HG02798 (cell line): ENCODE measurements at regions not wholly inside any gene's neighbourhood (a gene's known extent, or its start where the extent isn't known, plus 50 kb on each side); places are given as distances from the start of the nearest gene placed in this dataset.
"Not testable (repeated sequence)": the region's sequence is repeated elsewhere in the genome, so short reads cannot be mapped to it uniquely, and the experiment has no call there.

Experiments used
- ATAC-seq: cut with Tn5 transposase; IDR thresholded peaks from one replicate; pipeline ENCODE4 v1.9.1; 2021; ENCODE audit warnings: mild to moderate bottlenecking; ENCODE audit not compliant: unreplicated experiment, poor library complexity

- no peak for ATAC-seq
These were observed 244.8 kb upstream of the TCERG1L start for GRCh38 chr10:131556061-131556896.

- ATAC-seq: no peak
These were observed 245.5 kb upstream of the TCERG1L start for GRCh38 chr10:131556897-131557495.

GRCh38 chr10:131557956-131558355 is 246.4 kb upstream of the TCERG1L start:
- not testable (repeated sequence) for ATAC-seq

- ATAC-seq: no peak
These were observed 248.0 kb upstream of the TCERG1L start for GRCh38 chr10:131559450-131559911.

GRCh38 chr10:131560166-131560565 is 248.6 kb upstream of the TCERG1L start:
- ATAC-seq: no peak

- ATAC-seq: no peak
These were observed 249.3 kb upstream of the TCERG1L start for GRCh38 chr10:131560706-131561355.

- no peak for ATAC-seq
These were observed 250.4 kb upstream of the TCERG1L start for GRCh38 chr10:131561897-131562296.

GRCh38 chr10:131563411-131563810 is 251.9 kb upstream of the TCERG1L start:
- no peak for ATAC-seq

- ATAC-seq: no peak
These were observed 256.0 kb upstream of the TCERG1L start for GRCh38 chr10:131567279-131568162.

GRCh38 chr10:131568866-131569265 is 257.3 kb upstream of the TCERG1L start:
- no peak for ATAC-seq

- ATAC-seq: no peak
These were observed 258.6 kb upstream of the TCERG1L start for GRCh38 chr10:131569851-131570715.

- no peak for ATAC-seq
These were observed 259.3 kb upstream of the TCERG1L start for GRCh38 chr10:131570716-131571307.

- no peak for ATAC-seq
These were observed 259.8 kb upstream of the TCERG1L start for GRCh38 chr10:131571346-131571745.

- ATAC-seq: no peak
These were observed 260.3 kb upstream of the TCERG1L start for GRCh38 chr10:131571865-131572264.

- no peak for ATAC-seq
These were observed 261.7 kb upstream of the TCERG1L start for GRCh38 chr10:131573256-131573655.

- ATAC-seq: no peak
These were observed 262.2 kb upstream of the TCERG1L start for GRCh38 chr10:131573707-131574106.

- ATAC-seq: no peak
These were observed 262.8 kb upstream of the TCERG1L start for GRCh38 chr10:131574363-131574706.

- ATAC-seq: no peak
These were observed 263.3 kb upstream of the TCERG1L start for GRCh38 chr10:131574707-131575430.
